ENCODE measurements at regions not wholly inside any gene's neighbourhood (a gene's known extent, or its start where the extent isn't known, plus 50 kb on each side); places are given as distances from the start of the nearest gene placed in this dataset.

DNA sequence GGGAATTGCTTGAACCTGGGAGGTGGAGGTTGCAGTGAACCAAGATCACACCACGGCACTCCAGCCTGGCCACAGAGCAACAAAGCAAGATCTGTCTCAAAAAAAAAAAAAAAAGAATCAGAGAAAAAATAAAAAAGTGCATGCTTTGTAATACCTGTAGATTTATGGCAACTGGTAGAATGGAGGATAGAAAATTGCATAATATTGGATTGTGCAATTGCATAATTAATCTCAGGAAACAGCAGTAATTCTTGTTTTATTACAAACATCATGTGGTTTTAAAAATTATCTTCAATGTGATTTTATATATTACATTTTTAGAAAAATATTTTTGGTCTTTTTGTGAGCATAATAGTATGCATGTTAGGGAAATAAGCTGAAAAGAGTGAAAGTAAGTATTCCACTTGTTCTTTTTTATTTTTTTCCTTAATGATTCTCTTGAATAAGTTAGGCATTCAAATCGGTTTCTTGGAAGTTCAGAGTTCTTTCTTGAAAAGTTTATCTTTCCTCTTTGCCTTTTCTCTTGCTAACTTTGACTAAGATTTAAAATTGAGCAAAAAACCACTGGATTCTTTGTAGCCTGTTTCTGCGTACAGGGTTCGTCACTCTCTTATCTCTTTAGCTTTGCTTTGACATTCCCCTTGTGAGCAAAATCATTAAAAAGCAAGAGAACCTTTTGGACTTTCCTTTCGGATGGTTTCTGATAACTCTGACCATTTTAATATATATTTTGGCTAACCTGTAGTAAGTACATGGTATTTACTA lies 127.5 kb upstream of the ADAMTS5 start:
- H3K4me3 ChIP-seq (ENCODE audit: low read depth, low read length), result no peak overlapping the region
- no peak for TF ChIP-seq CTCF (conservative IDR thresholded peaks at IDR 0.05; ENCODE audit: low read depth, low read length)
- DNase-seq (ENCODE audit: low read depth), result no peak

DNA sequence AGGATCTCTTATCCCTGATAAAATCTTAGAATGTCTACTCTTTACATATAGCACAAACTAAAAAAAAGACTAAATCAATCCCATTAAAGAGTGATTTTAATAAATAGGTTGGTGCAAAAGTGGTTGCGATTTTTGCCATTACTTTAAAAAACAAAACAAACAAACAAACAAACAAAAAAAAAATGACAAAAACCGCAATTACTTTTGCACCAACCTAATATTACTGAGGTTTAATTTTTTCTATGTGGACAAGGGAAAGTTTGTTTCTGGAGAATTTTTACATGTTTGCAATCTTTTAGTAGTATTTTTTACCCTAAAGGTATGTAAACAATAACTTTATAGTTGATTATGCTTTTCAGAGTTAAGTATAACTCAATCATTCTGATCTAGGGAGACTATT lies 119.7 kb upstream of the ADAMTS5 start:
- no peak overlapping the region for H3K4me3 ChIP-seq (ENCODE audit: low read depth, low read length)
- DNase-seq (ENCODE audit: low read depth), result no peak
- no peak for TF ChIP-seq CTCF (conservative IDR thresholded peaks at IDR 0.05; ENCODE audit: low read depth, low read length)

GRCh38 chr21:27086186-27086585 lies 119.3 kb upstream of the ADAMTS5 start:
- TF ChIP-seq CTCF (conservative IDR thresholded peaks at IDR 0.05; ENCODE audit: low read depth, low read length), result no peak
- no peak for DNase-seq (ENCODE audit: low read depth)
- no peak overlapping the region for H3K4me3 ChIP-seq (ENCODE audit: low read depth, low read length)

DNA sequence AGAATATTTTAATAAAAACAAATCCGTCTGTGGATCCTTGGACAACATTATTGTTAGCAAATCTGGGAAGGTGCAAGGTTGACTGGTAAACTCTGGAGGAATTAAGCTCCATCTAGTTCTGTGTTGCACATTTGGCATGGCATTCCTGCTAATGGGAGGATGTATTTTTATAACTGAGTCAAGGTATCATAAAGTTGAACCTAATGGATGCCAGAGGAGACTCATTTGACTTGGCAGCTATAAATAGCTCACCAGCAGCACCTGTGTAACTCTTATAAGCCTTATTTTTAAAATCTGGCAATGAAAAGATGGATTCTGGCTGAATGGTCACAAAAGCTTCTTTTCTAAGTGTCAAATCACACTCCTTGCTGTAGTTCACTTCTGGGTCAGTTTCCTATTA lies 118.5 kb upstream of the ADAMTS5 start:
- no peak for TF ChIP-seq CTCF (conservative IDR thresholded peaks at IDR 0.05; ENCODE audit: low read depth, low read length)
- no peak for DNase-seq (ENCODE audit: low read depth)
- no peak overlapping the region for H3K4me3 ChIP-seq (ENCODE audit: low read depth, low read length)

DNA sequence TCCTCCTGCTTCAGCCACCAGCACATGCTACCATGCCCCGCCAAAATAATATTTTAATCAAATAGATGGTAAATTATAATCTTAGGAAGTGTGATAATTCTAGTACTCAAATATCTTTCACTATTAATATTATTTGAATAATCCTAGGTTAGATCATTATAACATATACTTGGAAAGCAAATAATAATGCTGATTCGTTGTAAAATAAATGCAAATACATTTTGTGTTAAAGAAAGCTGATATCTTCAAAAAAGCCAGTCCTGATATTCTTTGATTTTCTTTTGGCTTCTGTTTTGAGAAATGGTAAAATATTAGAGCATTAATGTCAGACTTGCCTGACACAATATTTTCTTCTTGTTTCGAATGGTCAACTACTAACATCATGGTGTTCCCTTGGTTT lies 116.3 kb upstream of the ADAMTS5 start:
- DNase-seq (ENCODE audit: low read depth), result no peak
- no peak for TF ChIP-seq CTCF (conservative IDR thresholded peaks at IDR 0.05; ENCODE audit: low read depth, low read length)

GRCh38 chr21:27082431-27083010 lies 115.6 kb upstream of the ADAMTS5 start:
- TF ChIP-seq CTCF (conservative IDR thresholded peaks at IDR 0.05; ENCODE audit: low read depth, low read length), result no peak
- DNase-seq (ENCODE audit: low read depth), result no peak

More for the DNA sequence above, 116.3 kb upstream of the ADAMTS5 start:
- H3K4me3 ChIP-seq (ENCODE audit: low read depth, low read length), result no peak overlapping the region

More at GRCh38 chr21:27082431-27083010, 115.6 kb upstream of the ADAMTS5 start:
- H3K4me3 ChIP-seq (ENCODE audit: low read depth, low read length), result no peak overlapping the region

Measured in choroid plexus epithelial cell (primary cell).